ENCODE measurements at regions not wholly inside any gene's neighbourhood (a gene's known extent, or its start where the extent isn't known, plus 50 kb on each side); places are given as distances from the start of the nearest gene placed in this dataset.

DNA sequence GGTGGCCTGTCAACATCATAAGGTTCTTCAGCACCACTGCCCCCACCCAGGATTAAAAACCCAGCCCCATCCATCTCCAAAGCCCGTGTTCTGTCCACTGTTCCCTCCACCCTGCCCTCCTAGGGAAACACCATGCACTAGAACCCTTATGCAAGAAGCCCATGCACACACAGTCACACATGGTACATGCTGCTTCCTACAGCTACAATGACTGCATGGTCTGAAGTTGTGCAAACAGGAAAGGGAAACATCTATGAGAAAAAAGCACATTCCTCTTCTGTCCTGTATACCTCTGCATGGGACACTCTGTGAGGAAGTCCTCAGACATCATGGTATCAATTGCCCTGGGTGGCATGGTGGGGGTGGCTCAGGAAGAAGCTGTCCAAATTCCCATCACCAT lies 108.6 kb upstream of the MRPS22 start:
- FAIRE-seq (no peak), ATAC-seq (no peak; the same call in 1 of the 3 replicates), DNase-seq (ENCODE audit: extremely low read depth in 1 of 4, low spot score in 3 of 4) (no peak)
- no peaks in the 10 kb centered on the region for H4K20me1 ChIP-seq (replicated peaks; ENCODE audit: control insufficient read depth, insufficient read depth, low read length)
- intact Hi-C loops (cut with micrococcal nuclease) = no loop called here
- no peak overlapping the region for H3K4me2 ChIP-seq (ENCODE audit: insufficient read depth, low read length)
- WGBS (ENCODE audit: insufficient coverage, low coverage, missing lambda C conversion rate) = 25% methylated on average over 1 of the region's 1 CpG
- no peak overlapping the region for H3K27ac ChIP-seq (ENCODE audit: extremely low read depth, low read depth, low read length)
- H3K9ac ChIP-seq (ENCODE audit: insufficient read depth in 1 of 2, low read depth in 2 of 2, low read length in 2 of 2) = no peak overlapping the region
- in situ Hi-C loops (cut with MboI) = no loop called here
- ChIA-PET POLR2A (no interaction called here), CTCF (ENCODE audit: low intra/inter-chr PET ratio) (no interaction called here)
- no peaks in the 10 kb centered on the region for H3K36me3 ChIP-seq (ENCODE audit: control insufficient read depth, insufficient read depth, low read length)
- no peaks in the 10 kb centered on the region for H3K9me3 ChIP-seq (replicated peaks; ENCODE audit: control insufficient read depth, insufficient read depth, low read depth, low read length)
- H3K4me3 ChIP-seq = no peak overlapping the region
- peaks cover 0 to 15% of the 10 kb centered on the region in 2 experiments; a peak in 3 of 5 replicates for H3K4me1 ChIP-seq (replicated peaks in 1 of 2; ENCODE audit: control insufficient read depth in 2 of 2, insufficient read depth in 2 of 2, low read length in 2 of 2)
- H3K9me1 ChIP-seq (ENCODE audit: control insufficient read depth, insufficient read depth, low read length) = no peaks in the 10 kb centered on the region
- no peaks in the 10 kb centered on the region for H3K27me3 ChIP-seq (ENCODE audit: control insufficient read depth in 2 of 2, insufficient read depth in 2 of 2, low read length in 2 of 2)
- H2AFZ ChIP-seq (ENCODE audit: low read depth, low read length) = peak overlapping the region; percentile 40; the same call in 1 of the 2 replicates
- H3K79me2 ChIP-seq (ENCODE audit: control insufficient read depth, insufficient read depth, low read length) = no peaks in the 10 kb centered on the region
- BruUV-seq (replicated peaks) = no TSS peak
- TF ChIP-seq, protein P1, sequence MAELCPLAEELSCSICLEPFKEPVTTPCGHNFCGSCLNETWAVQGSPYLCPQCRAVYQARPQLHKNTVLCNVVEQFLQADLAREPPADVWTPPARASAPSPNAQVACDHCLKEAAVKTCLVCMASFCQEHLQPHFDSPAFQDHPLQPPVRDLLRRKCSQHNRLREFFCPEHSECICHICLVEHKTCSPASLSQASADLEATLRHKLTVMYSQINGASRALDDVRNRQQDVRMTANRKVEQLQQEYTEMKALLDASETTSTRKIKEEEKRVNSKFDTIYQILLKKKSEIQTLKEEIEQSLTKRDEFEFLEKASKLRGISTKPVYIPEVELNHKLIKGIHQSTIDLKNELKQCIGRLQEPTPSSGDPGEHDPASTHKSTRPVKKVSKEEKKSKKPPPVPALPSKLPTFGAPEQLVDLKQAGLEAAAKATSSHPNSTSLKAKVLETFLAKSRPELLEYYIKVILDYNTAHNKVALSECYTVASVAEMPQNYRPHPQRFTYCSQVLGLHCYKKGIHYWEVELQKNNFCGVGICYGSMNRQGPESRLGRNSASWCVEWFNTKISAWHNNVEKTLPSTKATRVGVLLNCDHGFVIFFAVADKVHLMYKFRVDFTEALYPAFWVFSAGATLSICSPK (IDR thresholded peaks at IDR 0.05; ENCODE audit: borderline replicate concordance) = no peak
- no peak for TF ChIP-seq PCBP2 (IDR thresholded peaks at IDR 0.05; ENCODE audit: low read depth, low read length, poor library complexity, severe bottlenecking)
- TF ChIP-seq ZNF274 (IDR thresholded peaks at IDR 0.05; ENCODE audit: borderline replicate concordance, low read depth, low read length) = no peak
- no peak for TF ChIP-seq IRF2 (CRISPR knock-in tag; IDR thresholded peaks at IDR 0.05)
- TF ChIP-seq, protein P2, sequence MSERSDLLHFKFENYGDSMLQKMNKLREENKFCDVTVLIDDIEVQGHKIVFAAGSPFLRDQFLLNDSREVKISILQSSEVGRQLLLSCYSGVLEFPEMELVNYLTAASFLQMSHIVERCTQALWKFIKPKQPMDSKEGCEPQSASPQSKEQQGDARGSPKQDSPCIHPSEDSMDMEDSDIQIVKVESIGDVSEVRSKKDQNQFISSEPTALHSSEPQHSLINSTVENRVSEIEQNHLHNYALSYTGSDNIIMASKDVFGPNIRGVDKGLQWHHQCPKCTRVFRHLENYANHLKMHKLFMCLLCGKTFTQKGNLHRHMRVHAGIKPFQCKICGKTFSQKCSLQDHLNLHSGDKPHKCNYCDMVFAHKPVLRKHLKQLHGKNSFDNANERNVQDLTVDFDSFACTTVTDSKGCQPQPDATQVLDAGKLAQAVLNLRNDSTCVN (CRISPR knock-in tag; IDR thresholded peaks at IDR 0.05) = no peak
- TF ChIP-seq, protein P3, sequence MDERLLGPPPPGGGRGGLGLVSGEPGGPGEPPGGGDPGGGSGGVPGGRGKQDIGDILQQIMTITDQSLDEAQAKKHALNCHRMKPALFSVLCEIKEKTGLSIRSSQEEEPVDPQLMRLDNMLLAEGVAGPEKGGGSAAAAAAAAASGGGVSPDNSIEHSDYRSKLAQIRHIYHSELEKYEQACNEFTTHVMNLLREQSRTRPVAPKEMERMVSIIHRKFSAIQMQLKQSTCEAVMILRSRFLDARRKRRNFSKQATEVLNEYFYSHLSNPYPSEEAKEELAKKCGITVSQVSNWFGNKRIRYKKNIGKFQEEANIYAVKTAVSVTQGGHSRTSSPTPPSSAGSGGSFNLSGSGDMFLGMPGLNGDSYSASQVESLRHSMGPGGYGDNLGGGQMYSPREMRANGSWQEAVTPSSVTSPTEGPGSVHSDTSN (CRISPR knock-in tag; IDR thresholded peaks at IDR 0.05; ENCODE audit: low read depth) = no peak
- TF ChIP-seq, protein P3 (tag; conservative IDR thresholded peaks at IDR 0.05; ENCODE audit: low read depth) = no peak
- TF ChIP-seq SMAD1 (IDR thresholded peaks at IDR 0.05; ENCODE audit: low read depth, low read length, partially characterized antibody) = no peak
- TF ChIP-seq, protein P4, sequence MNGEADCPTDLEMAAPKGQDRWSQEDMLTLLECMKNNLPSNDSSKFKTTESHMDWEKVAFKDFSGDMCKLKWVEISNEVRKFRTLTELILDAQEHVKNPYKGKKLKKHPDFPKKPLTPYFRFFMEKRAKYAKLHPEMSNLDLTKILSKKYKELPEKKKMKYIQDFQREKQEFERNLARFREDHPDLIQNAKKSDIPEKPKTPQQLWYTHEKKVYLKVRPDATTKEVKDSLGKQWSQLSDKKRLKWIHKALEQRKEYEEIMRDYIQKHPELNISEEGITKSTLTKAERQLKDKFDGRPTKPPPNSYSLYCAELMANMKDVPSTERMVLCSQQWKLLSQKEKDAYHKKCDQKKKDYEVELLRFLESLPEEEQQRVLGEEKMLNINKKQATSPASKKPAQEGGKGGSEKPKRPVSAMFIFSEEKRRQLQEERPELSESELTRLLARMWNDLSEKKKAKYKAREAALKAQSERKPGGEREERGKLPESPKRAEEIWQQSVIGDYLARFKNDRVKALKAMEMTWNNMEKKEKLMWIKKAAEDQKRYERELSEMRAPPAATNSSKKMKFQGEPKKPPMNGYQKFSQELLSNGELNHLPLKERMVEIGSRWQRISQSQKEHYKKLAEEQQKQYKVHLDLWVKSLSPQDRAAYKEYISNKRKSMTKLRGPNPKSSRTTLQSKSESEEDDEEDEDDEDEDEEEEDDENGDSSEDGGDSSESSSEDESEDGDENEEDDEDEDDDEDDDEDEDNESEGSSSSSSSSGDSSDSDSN (IDR thresholded peaks at IDR 0.05; ENCODE audit: borderline replicate concordance in 1 of 2, low read depth in 2 of 2, low read length in 2 of 2) = no peak
- TF ChIP-seq, protein P5, sequence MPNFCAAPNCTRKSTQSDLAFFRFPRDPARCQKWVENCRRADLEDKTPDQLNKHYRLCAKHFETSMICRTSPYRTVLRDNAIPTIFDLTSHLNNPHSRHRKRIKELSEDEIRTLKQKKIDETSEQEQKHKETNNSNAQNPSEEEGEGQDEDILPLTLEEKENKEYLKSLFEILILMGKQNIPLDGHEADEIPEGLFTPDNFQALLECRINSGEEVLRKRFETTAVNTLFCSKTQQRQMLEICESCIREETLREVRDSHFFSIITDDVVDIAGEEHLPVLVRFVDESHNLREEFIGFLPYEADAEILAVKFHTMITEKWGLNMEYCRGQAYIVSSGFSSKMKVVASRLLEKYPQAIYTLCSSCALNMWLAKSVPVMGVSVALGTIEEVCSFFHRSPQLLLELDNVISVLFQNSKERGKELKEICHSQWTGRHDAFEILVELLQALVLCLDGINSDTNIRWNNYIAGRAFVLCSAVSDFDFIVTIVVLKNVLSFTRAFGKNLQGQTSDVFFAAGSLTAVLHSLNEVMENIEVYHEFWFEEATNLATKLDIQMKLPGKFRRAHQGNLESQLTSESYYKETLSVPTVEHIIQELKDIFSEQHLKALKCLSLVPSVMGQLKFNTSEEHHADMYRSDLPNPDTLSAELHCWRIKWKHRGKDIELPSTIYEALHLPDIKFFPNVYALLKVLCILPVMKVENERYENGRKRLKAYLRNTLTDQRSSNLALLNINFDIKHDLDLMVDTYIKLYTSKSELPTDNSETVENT (CRISPR knock-in tag; IDR thresholded peaks at IDR 0.05) = no peak
- TF ChIP-seq FOS (IDR thresholded peaks at IDR 0.05; ENCODE audit: extremely low read depth, insufficient read length) = no peak
- no peak for TF ChIP-seq MEIS2 (IDR thresholded peaks at IDR 0.05; ENCODE audit: partially characterized antibody)
